Midbrain (tissue), 1 donor: ENCODE measurements at regions not wholly inside any gene's neighbourhood (a gene's known extent, or its start where the extent isn't known, plus 50 kb on each side); places are given as distances from the start of the nearest gene placed in this dataset.

Source experiments
- DNase-seq: peaks from one replicate; lab custom pipeline; 2025; lab: John Stamatoyannopoulos, UW

DNA sequence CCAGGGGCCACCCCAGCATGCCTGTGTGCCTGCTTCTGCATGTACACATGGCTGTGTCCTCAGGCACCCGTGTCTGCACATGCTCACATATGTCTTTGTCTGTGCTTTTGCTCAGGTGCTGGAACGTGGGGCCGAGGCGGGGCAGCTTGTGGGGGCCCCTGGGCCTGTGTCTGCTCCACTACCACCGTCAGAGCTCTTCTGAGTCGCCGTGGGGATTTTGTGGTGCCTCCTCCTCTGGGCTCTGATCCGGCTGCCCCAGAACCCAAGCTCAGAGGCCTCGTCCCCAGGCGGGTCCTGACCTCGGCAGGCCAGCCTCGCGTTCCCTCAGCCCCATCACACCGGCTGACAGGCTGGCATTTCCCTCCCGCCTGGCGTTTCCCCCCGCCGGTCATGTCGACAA is 104.6 kb upstream of the ACTRT2 start:
- no peak for DNase-seq

DNA sequence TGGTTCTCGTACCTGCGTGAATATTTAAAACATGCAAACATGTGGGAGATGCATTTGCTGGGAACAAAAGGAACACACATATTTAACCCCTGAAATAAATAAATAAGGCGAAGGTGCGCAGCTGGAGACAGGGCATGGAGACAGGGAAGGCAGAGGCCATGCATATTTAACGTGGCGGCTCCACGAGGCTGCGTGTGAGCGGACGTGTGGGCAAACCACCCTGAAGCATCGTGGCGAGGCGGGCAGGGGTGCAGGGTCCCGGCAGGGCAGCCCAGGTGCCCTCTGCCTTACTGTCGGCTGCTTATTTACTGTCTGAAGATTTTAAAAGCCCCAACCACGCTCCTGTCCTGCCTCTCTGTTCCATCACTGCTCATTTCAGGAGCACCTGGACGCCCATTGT is 104.0 kb upstream of the ACTRT2 start:
- DNase-seq = no peak

DNA sequence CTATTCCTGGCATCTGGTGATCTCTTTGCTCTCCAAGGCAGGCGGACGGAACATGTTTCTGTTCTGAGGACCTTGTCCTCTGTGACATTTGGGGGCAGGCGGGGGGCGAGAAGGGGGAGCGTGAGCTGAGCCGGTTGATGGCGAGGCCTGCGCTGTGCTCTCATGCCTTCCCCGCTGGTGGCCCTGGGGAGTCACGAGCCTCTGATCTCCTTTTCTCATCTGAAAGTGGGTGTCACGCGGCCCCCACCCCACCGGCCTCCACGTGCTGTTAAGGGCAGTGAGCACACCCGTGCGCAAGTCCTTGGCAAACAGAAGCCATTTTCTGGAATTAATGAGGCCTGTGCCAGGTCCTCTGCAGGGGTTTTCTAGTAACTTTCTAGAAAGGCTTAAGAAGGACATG is 102.8 kb upstream of the ACTRT2 start:
- DNase-seq = no peak

DNA sequence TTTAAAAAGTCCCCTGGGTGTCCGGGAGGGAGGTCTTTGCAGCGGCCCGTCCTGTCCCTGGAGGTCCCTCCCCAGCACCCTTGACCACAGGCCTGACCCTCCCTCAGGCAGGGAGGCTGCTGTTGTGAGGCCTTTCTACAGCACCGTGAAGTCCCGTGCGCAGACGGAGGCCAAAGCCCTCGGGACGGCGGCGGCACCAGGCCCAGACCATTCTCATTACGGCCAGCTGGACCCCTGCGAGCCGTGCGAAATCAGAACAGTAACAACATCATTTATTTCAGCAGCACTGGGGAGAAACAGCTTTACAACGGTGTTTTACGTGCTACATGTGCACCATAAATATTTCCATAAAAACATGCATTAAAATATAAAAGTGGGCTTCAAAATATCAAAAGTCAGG is 101.4 kb upstream of the ACTRT2 start:
- no peak for DNase-seq

DNA sequence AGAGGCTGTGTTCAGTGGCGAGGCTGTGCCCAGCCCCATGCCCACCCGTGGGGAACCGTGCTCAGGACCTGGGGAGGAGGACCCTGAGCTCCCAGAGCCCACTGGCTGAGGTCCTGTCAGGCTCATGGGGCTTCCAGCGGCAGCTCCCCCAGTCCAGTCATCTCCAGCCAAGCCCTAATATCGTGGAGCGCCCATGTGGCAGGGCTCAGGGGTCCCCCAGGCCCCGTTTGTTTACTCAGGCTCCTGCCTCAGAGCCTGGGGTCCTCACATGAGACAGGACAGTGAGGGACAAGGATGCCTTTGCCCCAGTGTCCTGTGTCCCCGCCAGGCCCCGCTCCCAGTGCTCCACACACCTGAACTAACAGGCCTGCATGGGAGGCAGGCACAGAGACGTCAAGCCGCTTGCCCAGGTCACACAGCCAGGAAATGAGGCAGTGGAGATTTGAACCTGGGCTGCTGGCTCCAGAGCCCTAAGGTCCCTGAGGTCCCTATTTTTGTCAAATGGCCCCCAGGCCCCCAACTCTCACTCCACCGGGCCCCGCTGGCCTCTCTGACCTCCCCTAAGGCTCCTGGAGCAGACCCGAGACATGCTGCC is 100.7 kb upstream of the ACTRT2 start:
- DNase-seq = no peak

DNA sequence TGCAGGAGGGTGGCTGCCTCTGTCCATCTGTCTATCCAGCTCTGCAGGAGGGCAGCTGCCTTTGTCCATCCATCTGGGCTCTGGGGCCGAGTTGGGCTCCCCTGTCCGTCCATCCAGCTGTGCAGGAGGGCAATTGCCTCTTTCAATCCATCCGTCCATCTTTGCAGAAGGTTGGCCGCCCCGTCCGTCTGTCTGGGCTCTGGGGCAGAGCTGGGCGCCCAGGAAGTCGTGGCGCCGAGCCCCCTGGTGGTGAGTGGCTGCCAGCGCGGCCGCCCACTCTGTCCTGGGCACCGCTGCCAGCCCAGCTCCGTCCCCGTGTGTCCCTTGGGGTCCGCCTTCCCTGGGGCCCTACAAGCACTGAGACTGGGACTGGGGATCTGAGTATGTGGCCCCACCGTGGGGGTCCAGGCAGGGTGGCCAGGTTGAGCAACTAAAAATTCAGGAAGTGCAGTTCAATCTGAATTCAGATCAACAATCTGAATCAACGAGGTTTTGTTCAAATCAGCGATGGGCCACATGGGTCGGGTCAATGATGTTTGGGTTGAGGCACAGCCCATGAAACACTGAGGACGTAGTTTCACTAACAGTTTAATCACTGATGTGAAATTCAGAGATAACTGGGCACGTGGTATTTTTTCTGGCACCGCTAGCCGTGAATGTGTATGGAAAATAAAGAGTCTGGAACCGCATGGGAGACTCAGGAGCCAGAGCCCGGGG is 99.1 kb upstream of the ACTRT2 start:
- peak; percentile 2 for DNase-seq

DNA sequence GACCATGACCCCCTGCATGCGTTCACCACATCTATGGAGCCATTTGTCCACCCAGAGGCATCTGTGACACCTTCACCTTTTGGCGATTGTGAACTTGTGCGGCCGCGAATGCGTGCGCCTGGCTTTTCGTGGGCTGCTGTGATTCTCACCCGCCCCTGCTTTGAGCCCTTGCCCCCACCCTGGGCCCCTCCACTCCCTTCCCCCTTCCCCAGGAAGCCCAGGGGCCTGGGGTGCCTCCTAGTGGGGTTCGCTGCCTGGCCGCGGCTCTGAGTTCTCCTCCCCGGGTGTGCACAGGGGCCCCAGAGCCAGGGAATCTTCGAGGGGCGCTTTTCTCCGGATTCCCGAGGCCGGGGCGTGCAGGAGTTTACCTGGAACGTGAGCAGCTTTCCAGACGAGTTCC is 97.9 kb upstream of the ACTRT2 start:
- DNase-seq = no peak

DNA sequence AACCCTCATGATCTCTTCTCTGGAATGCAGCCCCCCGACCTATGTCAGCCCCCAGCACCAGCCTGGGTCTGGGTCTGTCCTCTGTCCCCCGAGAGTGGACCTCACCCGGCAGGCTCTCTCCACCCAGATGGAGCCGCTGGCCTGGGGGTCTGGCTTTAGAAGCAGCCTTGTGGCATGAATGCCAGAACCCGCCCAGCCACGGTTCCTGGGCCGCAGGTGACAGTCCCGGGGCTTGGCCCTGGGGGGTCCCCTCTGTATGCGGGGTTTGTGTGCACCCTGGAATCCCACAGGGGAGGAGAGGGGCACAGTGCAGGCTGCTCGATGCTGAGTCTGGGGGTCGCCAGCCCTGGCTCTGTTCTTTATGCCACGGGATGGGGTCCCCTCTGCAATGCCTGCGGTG is 96.0 kb upstream of the ACTRT2 start:
- no peak for DNase-seq

DNA sequence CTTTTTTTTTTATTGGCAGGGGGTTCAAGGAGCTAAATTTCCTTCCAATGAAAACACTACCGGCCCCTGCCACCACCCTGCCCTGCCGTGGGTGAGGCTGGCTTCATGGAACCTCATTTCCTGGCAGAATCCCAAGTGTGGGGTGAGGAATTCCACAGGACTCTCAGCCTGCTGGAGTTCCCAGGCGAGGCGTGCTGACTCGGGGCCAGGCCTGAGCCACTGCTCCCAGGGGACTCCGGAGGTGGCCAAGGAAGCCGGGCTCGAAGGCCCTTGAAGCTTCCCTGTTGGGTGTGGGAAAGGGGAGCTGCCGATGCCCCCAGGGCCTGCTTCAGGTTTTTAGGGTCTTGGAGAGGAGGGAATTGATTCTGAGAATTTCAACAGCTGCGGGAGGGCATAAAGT is 95.3 kb upstream of the ACTRT2 start:
- no peak for DNase-seq

DNA sequence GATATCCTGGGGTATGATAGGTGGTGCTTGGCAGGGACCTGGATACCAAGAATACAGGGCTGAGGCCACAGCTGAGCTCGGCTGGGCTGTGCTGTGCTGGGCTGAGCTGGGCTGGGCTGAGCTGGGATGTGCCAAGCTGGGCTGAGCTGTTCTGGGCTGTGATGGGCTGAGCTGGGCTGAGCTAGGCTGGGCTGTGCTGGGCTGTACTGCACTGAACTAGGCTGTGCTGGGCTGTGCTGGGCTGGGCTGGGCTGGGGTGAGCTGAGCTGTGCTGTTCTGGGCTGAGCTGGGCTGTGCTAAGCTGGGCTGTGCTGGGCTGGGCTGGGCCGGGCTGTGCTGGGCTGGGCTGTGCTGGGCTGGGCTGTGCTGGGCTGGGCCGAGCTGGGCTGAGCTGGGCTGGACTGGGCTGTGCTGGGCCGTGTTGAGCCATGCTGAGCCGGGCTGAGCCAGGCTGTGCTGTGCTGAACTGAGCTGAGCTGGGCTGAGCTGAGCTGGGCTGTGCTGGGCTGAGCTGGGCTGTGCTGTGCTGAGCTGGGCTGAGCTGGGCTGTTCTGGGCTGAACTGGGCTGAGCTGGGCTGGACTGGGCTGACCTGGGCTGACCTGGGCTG is 94.7 kb upstream of the ACTRT2 start:
- no peak for DNase-seq

DNA sequence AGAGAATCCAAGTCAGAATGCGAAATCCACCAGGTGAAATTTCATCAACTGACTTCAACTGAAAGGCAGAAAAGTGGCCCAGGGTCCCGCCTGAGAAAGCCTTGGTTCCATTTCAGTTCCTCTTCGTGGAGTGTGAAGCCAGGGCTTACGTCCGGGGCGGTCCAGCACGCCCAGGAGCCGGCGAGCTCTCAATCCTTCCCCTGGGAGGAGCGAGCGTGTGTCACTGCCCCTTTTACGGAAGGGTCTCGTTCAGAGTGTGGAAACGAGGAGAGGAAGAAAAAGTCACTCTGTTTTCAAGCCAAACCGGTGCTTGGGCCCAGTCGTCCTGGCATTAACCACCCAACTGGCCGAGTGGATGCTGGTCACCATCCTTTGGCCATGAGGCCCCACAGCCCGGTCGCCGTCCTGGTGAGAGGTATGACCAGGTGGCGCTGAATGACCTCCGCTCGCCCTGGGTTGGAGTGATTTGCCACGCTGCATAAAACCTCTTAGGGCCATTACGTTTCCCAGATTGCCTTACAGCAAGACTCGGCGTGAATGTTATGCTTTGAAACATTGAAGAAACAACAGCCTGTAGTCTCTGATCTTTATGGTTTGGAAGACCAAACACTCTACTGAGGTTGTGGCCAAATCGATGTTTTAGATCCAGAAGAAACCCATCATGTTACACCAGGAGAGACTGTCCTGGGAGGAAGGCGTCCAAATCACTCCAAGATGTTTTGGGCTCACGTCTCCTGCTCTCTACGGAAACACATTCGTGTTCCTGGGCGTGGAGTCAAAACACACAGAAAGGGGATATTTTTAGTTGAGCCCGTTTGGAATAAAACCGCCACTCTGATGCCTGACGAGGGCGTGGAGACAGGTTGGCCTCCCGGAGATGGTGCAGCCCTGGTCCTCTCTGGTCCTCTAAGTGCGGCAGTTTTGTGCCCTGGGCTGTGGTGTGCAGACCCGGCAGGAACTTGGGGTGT is 93.6 kb upstream of the ACTRT2 start:
- no peak for DNase-seq

DNA sequence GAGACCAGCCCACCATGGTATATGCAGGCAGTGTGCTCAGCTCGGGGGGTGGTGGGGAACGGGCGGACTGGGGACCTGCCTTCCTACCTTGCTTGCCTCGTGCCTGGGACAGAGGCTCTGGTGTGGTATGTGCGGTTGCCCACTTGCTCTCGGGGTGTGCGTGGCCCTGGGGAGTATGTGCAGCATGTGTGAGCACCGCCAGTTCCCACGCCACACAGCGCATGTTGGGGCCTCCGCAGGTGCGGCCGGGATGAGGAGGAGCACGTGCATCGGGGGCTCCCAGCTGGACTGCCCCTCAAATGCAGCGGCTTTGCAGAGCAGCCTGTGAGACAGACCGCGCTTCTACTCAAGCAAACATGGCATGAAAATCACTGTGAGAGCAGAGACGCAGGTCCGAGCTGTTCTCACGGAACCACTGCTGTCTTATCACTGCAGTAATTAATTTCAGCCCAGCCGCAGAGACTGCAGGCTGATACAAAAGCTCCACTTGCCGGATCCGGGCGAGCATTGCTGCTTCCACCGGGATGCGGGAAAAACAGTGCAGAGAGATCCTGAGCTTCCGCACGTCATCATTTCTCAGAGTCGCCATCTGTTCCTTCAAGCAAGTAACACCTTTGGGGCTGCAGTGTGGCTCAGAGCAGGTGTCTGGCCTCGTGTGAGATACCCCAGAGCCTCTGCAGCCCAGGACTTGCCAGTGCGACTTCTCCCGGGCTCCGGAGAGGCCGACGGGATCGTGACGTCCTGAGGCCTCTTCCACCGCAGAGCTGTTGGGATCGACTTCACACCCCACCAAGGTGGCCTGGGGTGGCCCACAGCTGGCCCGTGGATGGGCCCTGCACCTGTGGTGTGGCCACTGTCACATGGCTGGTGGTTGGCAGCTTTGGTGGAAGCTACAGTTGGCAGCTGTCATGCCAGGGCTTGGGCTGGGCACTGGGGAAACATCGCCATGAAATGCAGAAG is 92.6 kb upstream of the ACTRT2 start:
- DNase-seq = no peak

DNA sequence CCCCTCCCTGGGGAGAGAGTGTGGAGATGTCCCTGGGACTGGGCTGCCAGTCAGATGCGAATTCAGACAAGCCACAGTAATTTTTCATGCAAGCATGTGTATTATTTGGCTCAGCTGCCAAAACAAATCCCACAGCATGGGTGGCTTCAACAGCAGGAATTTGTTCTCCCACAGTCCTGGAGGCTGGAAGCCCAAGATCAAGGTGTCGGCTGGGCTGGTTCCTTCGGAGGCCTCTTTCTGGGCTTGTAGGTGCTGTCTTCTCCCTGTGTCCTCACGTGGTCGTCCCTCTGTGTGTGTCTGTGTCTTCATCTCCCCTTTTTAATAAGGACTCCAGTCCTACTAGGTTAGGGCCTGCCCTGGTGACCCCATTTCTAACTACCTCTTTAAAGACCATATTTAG is 91.9 kb upstream of the ACTRT2 start:
- DNase-seq = no peak

DNA sequence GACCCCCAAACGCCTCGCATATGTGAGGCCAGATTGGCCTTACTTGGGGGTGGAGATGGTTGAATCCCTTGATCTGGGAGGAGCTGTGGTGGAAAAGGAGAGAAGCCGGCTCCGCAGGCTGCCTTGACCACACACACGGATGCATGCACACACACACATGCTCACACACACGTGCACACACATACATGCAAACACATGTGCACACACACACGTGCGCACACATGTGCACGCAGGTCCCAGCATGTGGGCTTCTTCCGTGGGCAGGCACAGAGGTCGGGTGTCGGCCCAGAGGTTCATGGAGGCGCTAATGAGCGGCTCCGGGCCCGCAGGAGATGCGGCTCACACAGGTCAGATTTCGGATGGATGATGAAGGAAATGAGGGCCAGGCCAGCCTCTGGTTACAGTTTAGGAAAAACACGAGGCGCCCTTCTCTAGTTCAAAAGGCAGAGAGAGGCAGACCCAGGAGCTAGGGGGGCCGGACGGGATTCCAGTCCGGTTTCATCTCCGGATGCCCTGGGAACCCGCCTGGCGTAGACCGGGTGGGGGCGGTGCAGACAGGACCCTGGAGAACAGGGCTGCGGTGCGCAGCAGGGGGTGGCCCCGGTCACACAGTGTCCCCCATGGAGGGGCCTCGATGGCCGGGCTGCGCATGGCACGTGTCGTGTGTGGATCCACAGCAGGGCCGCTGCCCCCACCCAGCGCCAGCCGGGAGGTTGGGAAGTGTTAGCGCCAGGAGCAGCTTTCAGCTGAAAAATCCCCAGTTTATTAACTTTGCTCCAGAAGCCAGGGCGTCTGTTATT is 91.1 kb upstream of the ACTRT2 start:
- no peak for DNase-seq

DNA sequence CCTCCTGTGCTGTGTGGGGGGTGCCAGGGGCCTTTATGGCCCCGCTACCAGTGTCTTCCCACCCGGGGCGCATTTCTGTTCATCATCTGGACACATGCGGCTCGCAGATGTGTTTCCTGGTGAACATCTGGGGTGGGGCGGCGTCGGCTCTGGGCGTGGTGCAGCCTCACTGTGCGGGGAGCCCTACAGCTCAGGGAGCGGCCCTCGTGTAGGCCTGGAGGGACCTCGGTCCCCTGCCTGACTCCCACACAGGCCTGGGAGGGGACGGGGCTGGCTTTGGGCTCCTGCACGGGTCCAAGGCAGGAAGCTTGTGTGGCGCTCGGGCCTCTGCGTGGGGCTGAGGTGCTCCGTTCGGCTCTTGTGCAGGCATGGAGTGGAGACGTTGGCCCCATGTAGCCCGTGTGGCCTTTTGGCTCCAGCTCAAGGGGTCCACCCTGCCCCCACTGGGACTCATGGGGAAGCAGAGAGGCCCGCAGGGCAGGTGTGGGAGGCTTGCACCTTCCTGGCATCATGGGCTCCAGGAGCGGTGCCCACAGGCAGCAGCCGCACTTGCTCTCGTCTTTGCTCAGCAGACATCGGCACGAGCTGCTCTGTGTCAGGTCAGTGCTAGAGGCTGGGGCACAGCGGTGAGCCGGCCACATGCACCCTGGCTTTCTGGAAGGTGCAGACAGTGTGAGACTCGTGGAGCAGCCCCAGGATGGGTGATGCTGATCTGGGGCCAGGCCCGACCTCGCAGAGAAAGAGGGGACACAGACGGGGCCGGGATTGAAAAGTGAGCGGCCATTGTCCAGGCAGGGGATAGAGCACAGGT is 90.1 kb upstream of the ACTRT2 start:
- DNase-seq = no peak

DNA sequence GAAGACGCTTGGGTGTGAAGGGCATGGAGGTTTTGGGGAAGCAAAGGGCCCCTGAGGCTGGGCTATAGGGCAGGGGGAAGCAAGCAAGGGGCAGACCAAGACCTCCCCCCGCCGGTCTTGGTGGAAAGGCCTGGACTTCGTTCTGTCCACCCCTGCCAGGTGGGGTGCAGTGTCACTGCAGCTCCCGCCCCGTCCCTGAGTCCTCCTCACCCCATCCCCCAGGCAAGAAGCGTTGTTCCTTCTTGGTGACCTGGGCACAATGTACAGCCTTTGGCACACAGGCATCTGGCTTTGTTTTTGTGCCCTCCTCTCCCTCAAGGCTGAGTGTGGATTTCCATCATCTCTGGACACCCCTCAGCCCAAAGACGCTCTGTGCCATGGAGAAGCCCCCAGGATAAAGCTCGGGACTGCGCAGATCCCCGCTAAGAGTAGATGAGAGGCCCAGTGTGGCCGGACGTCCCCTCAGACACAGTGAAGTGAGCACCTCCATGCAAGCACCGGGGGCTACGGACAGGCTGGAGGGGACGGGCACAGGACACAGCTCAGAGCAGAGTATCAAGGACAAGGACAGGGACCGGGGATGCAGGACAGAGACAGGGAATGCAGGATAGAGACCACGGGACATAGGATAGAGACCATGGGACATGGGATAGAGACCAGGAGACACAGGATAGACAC is 89.4 kb upstream of the ACTRT2 start:
- DNase-seq = no peak

DNA sequence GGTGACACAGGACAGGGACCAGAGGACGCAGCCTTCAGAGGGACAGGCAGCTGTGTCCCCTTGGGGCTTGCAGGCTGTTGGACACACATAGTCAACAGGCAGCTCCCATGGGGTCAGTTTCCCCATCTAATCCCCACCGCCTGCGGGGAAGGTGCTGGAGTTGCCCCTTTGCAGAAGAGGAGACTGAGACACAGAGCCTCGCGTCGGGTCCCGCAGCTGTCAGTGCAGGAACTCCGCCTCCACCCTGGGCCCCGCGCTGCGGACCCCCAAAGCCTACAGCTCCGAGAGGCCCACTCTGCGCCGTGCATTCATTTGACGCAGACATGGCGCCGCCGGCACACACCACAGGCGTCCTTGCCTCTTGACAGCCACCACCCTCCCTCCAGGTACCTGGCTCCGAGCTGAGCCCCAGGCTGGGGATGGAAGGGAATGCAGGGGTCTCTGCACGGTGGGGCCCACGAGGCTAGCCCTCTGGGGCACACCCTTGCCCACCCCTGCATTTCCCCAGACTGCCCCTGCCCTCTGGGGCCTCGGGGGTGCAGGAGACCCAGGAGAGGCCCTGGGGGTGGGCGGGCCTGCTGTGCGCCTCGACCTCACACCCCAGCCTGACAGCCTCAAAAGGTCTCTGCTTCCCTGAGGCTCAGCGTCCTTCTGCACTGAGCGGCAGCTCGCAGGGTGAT is 88.5 kb upstream of the ACTRT2 start:
- DNase-seq = no peak

DNA sequence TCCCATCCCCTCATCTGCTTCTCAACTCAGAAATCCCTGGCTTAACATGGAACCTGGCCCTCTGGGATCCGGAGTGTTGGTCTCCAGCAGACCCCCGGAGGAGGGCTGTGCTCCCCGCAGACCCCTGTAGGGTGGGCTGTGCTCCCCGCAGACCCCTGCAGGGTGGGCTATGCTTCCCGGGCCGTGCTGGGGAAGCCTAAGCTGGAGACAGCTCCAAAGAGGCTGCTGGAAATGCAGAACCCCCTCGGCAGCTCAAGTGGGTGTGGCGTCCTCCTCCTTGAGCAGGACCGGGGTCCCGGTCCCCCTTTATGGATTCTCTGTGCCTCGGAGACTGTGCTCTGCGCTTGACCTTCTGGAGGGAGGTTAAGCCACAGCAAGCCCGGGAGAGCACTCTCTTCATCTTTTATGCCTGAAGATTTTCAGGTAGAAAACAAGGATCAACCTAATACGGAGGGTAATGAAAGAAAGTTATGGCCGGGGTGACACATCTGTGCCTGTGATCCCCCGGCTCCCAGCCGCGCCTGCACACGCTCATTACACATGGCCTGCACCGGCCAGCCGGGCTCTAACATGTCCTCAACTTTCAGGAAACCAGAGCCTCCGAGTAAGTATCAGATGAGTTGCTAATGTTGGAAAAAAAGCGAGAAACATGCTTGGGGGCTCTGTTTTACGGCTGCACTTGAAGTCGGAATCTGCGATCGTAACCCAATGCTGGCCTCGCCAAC is 87.7 kb upstream of the ACTRT2 start:
- DNase-seq = no peak
